NCI-H524 treated with DMSO at 0.1 percent for 48 hours (cell line): ENCODE measurements at regions not wholly inside any gene's neighbourhood (a gene's known extent, or its start where the extent isn't known, plus 50 kb on each side); places are given as distances from the start of the nearest gene placed in this dataset.
"Not testable (repeated sequence)": the region's sequence is repeated elsewhere in the genome, so short reads cannot be mapped to it uniquely, and the experiment has no call there.

Experiments
- DNase-seq: peaks from one replicate; lab custom pipeline; 2025; lab: John Stamatoyannopoulos, UW

GRCh38 chr19:34034318-34034846 lies 137.9 kb upstream of the LSM14A start:
- DNase-seq, result no peak

DNA sequence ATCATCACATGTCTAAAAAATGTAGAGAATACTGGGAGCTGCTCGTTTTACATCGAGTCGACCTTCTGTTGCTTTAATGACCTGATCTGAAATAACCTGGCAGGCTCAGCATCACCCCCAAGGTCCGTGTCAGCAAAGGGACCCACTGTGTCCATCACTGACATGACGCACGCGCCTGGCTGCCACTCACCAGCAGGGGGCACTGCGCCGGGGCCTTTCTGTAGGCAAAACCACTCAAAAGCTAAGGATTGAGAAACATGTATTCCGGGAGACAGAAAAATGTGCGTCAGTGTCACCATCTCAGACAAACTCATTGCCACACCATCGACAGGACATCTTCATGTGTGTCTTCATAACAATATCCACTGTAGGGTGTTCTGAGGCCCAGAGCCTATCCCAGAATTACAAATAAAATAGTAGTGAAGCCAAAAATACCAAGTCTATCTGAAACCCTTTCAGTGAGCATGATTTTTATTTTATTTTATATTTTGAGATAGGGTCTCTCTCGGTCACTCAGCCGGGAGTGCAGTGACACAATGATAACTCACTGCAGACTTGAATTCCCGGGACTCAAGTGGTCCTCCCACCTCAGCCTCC lies 130.3 kb upstream of the LSM14A start:
- no peak for DNase-seq

DNA sequence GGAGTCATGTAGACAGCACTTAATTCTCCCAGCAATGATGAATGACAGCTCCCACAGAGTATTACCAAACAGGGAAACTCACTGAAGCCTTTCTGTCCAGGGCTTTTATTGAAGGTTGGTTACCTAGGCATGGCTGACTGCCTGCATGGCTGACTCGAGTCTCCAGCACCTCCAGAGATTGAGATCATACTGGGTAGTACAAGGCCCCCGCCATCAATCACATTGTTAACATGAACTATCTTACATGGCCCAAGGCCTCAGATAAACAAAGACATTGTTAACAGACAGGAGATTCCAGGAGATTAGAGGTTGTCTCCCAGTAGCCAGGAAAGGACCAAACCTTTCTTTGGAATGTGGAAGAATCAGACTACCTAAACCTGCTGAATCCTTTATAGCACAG lies 128.3 kb upstream of the LSM14A start:
- no peak for DNase-seq

DNA sequence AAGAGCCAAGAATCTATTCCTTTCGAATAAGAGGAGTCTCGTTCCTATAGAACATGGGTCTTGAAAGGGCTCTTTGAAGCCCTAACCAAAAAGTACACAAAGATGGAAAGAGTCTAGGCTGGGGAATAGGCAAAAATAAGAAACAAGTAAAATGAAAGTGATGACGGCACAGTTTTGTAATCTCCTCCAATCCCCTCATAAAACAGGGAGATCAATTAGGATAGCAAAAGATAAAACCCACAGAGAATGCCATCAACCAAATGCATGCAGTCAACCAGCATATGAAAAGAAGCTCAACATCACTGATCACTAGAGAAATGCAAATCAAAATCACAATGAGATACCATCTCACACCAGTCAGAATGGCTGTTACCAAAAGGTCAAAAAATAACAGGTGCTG lies 122.4 kb upstream of the LSM14A start:
- DNase-seq, result no peak

DNA sequence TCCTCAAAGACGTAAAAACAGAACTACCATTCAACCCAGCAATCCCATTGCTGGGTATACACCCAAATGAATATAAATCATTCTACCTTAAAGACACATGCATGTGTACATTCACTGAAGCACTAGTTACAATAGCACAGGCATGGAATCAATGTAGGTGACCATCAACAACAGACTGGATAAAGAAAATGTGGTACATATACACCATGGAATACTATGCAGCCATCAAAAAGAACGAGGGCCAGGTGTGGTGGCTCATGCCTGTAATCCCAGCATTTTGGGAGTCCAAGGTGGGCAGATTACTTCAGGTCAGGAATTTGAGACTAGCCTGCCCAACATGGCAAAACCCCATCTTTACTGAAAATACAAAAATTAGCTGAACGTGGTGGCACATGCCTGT lies 121.9 kb upstream of the LSM14A start:
- DNase-seq, result not testable (repeated sequence)

DNA sequence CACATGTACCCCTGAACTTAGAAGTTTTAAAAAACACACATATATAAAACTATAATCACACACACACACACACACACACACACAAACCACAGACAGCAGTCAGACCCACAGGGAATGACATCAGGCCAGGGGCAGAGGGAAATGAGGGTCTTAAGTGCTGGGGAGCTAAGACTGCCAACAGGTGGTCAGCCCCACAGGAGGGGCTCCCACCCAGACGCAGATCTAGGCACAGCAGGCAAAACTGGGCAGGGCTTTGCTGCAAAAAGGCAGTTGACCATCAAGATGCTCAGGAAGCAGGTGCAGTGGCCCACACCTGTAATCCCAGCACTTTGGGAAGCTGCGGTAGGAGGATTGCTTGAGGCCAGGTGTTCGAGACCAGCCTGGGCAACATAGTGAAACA lies 121.0 kb upstream of the LSM14A start:
- no peak for DNase-seq

DNA sequence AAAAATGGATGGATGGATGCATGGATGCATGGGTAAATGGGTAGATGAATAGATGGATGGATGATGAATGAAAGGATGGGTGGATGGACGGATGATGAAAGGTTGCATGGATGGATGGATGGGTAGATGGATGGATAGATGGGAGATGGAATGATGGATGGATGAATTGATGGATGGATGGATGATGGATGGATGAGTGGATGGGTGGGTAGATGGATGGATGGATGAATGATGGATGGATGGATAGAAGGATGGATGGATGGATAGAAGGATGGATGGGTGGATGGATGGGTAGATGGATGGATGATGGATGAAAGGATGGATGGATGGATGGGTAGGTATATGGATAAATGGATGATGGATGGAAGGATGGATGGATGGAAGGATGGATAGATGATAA lies 115.1 kb upstream of the LSM14A start:
- no peak for DNase-seq

DNA sequence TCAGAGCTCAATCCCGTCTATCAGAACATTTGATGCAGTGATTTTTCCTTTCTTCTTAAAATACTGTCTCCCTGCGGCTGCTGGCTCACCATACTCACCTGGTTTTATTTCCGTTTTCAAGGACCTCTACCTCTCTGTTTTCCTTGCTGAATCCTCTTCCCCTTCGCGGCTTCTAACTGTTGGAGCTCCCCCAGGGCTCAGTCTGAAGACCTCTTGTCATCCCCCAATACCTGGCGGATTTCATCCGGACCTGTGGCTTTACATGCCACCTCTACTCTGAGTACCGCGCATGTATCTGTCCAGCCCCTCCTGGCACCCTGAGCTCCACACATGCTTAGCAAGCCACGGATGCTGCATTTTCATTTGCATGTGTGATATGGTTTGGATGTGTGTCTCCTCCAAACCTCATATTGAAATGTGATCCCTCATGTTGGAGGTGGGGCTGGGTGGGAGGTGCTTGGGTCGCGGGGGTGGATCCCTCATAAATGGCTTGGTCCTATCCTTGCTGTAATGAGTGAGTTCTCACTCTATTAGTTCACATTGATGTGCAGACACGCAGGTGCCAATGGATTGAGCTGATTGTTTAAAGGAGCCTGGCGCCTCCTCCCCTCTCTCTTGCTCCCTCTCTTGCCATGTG lies 106.2 kb upstream of the LSM14A start:
- no peak for DNase-seq

GRCh38 chr19:34067861-34068271 lies 104.4 kb upstream of the LSM14A start:
- no peak for DNase-seq

DNA sequence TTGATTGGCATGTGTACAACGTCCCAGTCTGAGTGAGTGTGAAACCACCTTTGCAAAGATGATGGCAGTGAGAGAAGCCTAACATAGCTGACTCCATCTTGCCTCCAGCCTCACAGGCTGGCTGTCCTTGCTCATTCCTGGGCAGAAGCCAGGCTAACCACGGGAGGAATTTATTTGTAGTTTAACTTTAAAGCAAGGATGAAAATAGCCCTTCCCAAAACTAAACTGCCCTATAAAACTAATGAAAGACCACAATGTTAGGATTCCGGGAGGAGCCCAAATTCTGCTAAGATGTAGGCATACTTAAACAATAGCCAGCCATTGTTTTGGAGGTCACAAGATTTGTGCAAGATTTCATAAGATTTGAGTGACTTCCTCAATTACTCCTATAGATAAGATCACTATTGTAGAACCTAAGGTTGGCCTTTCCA lies 96.6 kb upstream of the LSM14A start:
- no peak for DNase-seq

DNA sequence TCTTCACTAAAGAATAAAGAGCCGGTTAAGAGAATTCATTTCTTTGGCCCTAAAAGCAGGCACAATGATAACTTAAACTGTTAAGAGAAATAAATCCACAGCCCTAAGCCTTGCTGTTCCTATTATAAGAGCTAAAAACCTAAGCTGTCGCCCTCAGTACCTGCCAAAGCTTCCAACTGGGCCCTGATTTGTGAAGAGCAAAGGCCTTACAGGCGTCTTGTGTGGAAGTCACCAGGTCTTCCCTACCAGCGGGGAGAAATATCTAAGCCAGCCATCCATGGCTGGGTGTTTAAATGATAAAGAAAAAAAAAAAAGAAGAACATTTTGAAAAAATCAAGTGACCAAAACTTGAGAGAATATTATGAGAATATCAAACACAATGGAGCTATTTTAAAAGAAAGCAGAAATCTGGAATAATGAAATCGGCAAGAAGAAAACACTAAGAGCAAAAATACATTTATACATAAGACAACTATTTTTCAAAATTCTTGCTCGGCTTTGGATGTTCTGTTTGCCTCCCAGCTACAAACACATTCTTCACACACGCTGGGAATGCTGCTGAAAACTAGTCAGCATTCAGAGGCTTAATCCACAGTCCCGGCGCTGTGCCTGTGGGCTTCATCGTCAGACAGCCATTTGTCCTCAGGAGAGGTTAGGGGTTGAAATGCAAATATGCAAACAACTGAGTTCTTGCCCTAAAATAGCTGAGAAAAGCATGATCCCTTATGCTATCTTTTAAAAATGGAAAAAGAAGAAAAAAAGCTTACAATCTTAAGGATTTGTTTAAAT lies 89.8 kb upstream of the LSM14A start:
- DNase-seq, result no peak

DNA sequence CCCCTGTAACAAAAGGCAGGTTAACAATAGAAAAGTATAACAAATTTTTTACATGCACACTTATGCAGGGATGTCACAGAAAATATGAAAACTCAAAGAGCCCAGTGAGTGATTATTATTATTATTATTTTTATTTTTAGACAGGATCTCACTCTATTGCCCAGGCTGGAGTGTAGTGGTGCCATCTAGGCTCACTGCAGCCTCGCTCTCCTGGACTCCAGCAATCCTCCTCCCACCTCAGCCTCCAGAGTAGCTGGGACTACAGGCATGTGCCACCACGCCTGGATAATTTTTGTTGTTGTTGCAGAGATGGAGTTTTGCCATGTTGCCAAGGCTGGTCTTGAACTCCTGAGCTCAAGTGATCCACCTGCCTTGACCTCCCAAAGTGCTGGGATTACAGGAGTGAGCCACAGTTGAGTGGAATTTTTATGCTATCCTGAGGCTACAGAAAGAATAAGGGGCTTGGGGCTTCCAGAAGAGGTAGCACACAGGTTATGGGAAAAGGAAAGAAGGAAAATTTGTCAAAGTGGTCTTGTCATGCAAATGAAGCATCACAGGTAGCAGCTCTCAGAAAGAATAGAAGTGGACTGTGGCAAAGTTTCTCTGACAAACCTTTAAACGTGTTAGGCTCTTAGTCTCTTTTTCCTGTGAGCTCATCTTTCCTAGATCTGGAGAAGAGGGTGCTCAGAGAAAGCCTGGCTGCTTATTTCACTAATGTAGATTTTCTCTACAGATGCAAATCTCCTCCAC lies 87.7 kb upstream of the LSM14A start:
- no peak for DNase-seq

DNA sequence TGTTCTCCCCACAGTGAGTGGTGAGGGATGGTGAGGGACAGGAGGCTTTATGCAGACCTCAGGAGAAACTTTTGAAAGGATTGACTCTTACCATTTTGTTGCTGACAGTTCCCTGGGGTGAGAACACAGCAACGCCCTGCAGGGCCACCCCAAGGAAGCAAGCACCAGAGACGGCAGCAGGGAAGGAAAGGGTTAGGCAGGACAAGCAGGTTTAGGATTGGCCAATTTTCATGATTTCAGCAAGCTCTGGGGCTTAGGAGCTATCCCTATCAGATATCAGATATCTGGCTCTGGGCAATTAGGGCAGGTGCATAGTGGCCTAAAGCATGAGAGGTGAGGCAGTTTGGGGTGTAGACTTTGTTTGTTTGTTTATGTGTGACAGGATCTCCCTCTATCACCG lies 87.0 kb upstream of the LSM14A start:
- no peak for DNase-seq

GRCh38 chr19:34088292-34088691 lies 84.0 kb upstream of the LSM14A start:
- no peak for DNase-seq

- no peak for DNase-seq
Measured at GRCh38 chr19:34089566-34089965, 82.7 kb upstream of the LSM14A start.

DNA sequence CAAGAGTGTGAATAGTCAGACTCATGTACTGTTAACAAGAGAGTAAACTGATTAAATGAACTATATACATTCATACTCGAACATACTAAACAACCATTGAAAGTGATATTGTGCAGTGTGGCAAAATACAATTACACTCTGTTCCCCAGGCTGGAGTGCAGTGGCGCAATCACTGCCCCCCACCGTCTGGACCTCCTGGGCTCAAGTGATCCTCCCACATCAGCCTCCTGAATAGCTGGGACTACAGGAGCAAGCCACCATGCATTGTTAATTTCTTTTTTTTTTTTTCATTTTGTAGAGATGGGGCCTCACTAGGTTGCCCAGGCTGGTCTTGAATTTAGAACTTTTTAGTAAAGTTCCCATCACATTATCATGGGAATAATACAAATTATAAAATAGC lies 77.3 kb upstream of the LSM14A start:
- DNase-seq, result no peak

GRCh38 chr19:34095411-34095810 lies 76.9 kb upstream of the LSM14A start:
- DNase-seq, result not testable (repeated sequence)

GRCh38 chr19:34096020-34096915 lies 76.0 kb upstream of the LSM14A start:
- DNase-seq, result peak; percentile 66

- DNase-seq, result no peak
Measured at GRCh38 chr19:34104096-34104495, 68.2 kb upstream of the LSM14A start.

- DNase-seq, result no peak
Measured at GRCh38 chr19:34104557-34104956, 67.7 kb upstream of the LSM14A start.

DNA sequence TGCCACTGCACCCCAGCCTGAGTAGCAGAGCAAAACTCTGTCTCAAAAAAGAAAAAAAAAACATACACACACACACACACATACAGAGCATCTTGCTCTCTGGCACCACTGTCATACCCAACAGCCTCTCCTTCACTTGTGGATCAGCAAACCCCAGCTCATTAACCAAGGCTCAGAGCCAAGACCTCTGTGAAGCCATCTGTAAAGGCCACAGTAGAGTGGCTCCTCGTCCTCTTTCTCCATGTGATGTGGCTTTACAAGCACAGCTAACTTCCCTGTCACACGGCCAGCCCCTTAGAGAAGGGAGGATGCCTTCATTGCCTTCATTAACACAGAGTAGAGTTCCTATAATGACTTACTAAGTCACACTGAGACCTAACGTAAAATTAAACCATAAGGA lies 62.7 kb upstream of the LSM14A start:
- DNase-seq, result no peak
